Astrocyte (in vitro differentiated cells and primary cell): ENCODE measurements at regions not wholly inside any gene's neighbourhood (a gene's known extent, or its start where the extent isn't known, plus 50 kb on each side); places are given as distances from the start of the nearest gene placed in this dataset.

Experiments used
- EZH2 ChIP-seq: IDR thresholded peaks from 2 replicates; pipeline ENCODE4 v1.6.1; 2012; ENCODE audit warnings: mild to moderate bottlenecking, low read length, inconsistent platforms; ENCODE audit not compliant: insufficient read depth
- TF ChIP-seq, protein P1 (sequence below): IDR thresholded peaks from 2 replicates; pipeline ENCODE4 v1.5.1; 2011; ENCODE audit warnings: low read depth, mild to moderate bottlenecking, inconsistent platforms, low read length, moderate library complexity; ENCODE audit not compliant: insufficient read depth

DNA sequence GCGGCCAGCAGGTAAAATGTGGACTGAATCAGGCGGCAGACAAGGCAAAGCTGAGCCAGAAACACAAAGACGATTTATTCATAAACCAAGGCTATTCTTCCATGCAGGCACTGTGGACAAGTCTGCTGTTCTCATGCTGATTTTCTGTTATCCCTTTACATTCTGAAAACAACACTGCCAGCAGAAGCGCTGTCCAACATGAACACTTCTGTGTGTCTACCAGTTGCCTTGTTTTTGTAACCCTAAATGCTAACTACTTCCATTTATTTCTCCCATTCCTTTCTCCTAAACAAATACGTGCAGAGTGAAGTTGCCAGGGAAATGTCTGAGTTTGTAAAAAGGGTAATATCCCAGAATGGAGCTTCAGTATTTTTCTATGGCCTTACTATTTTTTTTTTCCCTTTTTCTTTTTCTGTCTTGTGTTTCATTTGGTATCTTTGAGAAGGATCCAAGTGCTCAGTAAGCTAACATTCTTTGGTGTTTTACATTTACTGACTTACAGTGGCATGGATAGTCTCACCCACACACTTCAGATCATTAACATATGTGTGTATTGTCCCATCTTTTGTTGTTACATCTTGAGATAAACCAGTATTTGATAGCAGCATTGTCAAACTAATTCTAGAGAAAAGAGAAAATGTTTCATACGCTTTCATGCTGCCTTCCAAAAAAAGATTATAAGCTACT is 1308.9 kb upstream of the MAP3K7 start:
- TF ChIP-seq, protein P1, sequence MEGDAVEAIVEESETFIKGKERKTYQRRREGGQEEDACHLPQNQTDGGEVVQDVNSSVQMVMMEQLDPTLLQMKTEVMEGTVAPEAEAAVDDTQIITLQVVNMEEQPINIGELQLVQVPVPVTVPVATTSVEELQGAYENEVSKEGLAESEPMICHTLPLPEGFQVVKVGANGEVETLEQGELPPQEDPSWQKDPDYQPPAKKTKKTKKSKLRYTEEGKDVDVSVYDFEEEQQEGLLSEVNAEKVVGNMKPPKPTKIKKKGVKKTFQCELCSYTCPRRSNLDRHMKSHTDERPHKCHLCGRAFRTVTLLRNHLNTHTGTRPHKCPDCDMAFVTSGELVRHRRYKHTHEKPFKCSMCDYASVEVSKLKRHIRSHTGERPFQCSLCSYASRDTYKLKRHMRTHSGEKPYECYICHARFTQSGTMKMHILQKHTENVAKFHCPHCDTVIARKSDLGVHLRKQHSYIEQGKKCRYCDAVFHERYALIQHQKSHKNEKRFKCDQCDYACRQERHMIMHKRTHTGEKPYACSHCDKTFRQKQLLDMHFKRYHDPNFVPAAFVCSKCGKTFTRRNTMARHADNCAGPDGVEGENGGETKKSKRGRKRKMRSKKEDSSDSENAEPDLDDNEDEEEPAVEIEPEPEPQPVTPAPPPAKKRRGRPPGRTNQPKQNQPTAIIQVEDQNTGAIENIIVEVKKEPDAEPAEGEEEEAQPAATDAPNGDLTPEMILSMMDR = no peak
- no peak for TF ChIP-seq EZH2
